Mammary epithelial cell (primary cell): ENCODE measurements at regions not wholly inside any gene's neighbourhood (a gene's known extent, or its start where the extent isn't known, plus 50 kb on each side); places are given as distances from the start of the nearest gene placed in this dataset.

Experiments
- EZH2 ChIP-seq: IDR thresholded peaks from 2 replicates; pipeline ENCODE4 v1.6.1; 2012; ENCODE audit warnings: low read length, inconsistent platforms, borderline replicate concordance
- TF ChIP-seq, protein P1 (sequence below), 2 donors: IDR thresholded peaks in 1 of 2; conservative IDR thresholded peaks in 1 of 2; 2 replicates each; pipeline ENCODE4 v1.5.1; 2011 to 2012; ENCODE audit warnings: inconsistent platforms in 2 of 2, low read length in 2 of 2, mild to moderate bottlenecking in 2 of 2, control low read depth in 1 of 2, low read depth in 1 of 2; ENCODE audit not compliant: insufficient read depth in 1 of 2; ENCODE audit errors: extremely low read depth in 1 of 2

DNA sequence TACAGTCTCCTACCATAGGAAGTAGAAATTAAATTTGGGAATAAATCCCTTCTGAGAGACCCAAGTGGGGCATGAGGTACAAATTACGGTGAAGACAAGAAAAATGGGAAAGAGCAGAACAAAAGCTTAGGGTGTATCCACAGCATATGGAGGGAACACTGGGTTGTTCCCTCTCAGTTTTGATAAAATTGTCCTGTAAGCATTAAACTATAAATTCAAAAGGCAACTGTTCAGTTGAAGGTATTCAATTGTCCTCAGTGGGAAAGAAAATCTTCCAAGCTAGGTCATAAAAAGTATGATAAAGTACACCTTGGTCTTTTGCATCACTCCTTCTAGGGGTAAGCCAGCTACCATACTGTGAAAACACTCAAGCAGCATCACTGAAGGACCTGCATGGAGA lies 118.3 kb upstream of the LRFN5 start:
- TF ChIP-seq EZH2 = no peak
- TF ChIP-seq, protein P1, sequence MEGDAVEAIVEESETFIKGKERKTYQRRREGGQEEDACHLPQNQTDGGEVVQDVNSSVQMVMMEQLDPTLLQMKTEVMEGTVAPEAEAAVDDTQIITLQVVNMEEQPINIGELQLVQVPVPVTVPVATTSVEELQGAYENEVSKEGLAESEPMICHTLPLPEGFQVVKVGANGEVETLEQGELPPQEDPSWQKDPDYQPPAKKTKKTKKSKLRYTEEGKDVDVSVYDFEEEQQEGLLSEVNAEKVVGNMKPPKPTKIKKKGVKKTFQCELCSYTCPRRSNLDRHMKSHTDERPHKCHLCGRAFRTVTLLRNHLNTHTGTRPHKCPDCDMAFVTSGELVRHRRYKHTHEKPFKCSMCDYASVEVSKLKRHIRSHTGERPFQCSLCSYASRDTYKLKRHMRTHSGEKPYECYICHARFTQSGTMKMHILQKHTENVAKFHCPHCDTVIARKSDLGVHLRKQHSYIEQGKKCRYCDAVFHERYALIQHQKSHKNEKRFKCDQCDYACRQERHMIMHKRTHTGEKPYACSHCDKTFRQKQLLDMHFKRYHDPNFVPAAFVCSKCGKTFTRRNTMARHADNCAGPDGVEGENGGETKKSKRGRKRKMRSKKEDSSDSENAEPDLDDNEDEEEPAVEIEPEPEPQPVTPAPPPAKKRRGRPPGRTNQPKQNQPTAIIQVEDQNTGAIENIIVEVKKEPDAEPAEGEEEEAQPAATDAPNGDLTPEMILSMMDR (conservative IDR thresholded peaks at IDR 0.05 in 1 of 2, IDR thresholded peaks at IDR 0.05 in 1 of 2; ENCODE audit: extremely low read depth in 1 of 2, insufficient read depth in 1 of 2, low read depth in 1 of 2, low read length in 2 of 2) = no peak
